ENCODE measurements at regions not wholly inside any gene's neighbourhood (a gene's known extent, or its start where the extent isn't known, plus 50 kb on each side); places are given as distances from the start of the nearest gene placed in this dataset.
A peak's percentile ranks its signal among the peaks of the same experiment; 100 is the strongest.

GRCh38 chr1:218670875-218671274 lies 325.7 kb downstream of the TGFB2 start:
- FAIRE-seq, result no peak
- no peak for DNase-seq (ENCODE audit: insufficient read length, low spot score)

- peak; percentile 45 for DNase-seq (ENCODE audit: insufficient read length, low spot score)
- FAIRE-seq, result no peak
Observed at GRCh38 chr1:218671573-218671972, 326.4 kb downstream of the TGFB2 start.

DNA sequence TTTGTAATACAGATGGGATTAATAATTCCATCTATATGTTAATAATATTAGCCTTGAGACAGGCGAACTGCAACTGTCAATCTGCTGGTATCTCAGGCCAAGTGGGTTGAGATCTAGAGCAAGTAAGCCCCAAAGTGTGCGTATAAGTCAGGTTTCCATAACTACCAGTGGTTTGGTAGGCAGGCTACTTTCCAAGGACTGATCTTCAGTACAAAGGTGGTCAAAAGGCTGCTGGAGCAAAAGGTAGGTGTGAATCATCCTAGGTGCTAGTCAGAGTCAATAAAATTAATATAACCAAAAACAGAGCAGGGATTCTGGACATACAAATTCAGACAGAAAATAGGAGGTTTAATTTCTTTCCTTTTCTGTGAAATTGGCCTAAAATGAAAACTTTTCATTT lies 328.0 kb downstream of the TGFB2 start:
- FAIRE-seq, result no peak

DNA sequence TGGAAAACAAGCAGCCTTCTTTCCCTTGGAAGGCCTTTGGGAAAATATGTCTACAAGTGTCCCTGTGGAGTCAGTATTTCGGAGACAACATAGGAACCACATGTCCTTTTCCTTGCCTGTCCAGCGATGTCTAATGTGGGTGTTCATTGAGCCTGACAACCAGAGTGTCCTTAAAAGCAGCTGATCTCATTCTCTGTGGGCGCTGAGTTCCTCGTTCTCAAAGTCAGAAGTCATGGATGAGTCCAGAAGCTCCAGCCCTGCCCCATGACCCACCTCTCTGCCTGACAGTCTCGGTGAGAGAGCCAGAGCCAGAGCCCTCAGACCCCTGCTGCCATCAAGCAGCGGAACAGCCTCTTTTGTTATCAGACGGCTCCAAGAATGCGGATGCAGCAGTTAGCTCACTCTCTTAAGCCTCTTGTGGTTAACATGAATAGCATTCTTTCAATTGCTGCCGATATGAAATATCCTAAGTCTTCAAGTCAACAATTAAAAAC lies 329.2 kb downstream of the TGFB2 start:
- peak; percentile 93 for FAIRE-seq

More for the DNA sequence above, 328.0 kb downstream of the TGFB2 start:
- DNase-seq (ENCODE audit: insufficient read length, low spot score), result no peak

GRCh38 chr1:218677026-218677425 lies 331.9 kb downstream of the TGFB2 start:
- no peak for FAIRE-seq
- no peak for DNase-seq (ENCODE audit: insufficient read length, low spot score)

More for the DNA sequence above, 329.2 kb downstream of the TGFB2 start:
- peak; percentile 67 for DNase-seq (ENCODE audit: insufficient read length, low spot score)

GRCh38 chr1:218679391-218679790 lies 334.3 kb downstream of the TGFB2 start:
- FAIRE-seq, result no peak

DNA sequence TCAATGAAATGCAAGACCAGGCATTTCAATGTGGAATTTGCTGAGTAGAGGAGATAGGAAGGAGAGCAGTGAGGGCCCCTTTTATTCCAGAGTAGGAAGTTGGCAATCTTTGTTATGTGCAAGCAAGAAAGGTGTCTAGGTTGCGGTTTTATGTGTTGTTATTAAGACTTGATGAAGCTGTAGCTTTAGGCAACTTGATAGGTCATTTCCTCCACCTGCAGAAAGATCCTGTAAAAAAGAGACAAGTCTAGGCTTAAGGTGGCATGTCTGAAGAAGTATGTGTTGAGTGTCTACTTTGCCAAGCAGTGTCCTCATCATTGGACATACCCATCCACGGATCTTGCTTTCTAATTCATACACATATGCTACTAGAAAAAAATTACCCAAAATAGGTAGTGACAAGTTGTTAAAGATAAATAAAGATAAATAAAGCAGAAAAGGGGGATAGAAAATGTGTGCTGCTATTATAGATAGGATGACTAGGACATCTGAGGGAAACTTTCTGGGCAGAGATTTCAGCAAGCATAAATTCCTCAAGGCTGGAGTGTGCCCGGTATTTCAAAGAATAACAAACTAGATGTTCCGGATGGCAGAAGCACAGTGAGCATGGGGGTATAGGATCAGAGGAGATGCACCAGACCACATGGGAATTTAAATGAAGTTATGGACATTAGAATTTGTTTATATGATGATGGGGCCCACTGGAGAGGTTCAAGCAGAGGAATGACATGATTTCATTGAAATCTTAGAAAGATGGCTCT lies 335.0 kb downstream of the TGFB2 start:
- DNase-seq (ENCODE audit: insufficient read length, low spot score), result no peak
- no peak for FAIRE-seq

More at GRCh38 chr1:218679391-218679790, 334.3 kb downstream of the TGFB2 start:
- DNase-seq (ENCODE audit: insufficient read length, low spot score), result no peak

- FAIRE-seq (no peak), DNase-seq (ENCODE audit: insufficient read length, low spot score) (no peak)
Observed at GRCh38 chr1:218683242-218683641, 338.1 kb downstream of the TGFB2 start.

- peak; percentile 24 for DNase-seq (ENCODE audit: insufficient read length, low spot score)
- FAIRE-seq, result no peak
Observed at GRCh38 chr1:218686258-218686657, 341.1 kb downstream of the TGFB2 start.

DNA sequence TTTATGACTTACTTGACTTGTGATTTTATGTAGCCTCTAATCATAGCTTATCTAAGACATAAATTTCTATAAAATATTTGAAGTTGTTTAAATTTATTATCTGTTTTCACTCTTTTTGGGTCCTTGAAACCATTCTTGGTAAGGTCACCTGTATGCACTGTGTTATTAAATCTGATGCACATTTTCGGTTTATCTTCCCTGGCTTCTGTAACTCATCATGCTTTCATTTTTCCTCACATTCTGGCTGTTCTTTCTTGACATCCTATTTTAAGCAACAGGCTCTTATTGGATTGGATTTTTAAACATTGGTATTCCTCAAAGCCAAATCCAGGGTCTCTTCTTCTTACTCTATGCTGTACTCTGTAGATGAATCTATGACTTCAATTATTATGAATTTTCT lies 341.6 kb downstream of the TGFB2 start:
- FAIRE-seq (no peak), DNase-seq (ENCODE audit: insufficient read length, low spot score) (no peak)

- DNase-seq (ENCODE audit: insufficient read length, low spot score), result no peak
- FAIRE-seq, result no peak
Observed at GRCh38 chr1:218692808-218693207, 347.7 kb downstream of the TGFB2 start.

DNA sequence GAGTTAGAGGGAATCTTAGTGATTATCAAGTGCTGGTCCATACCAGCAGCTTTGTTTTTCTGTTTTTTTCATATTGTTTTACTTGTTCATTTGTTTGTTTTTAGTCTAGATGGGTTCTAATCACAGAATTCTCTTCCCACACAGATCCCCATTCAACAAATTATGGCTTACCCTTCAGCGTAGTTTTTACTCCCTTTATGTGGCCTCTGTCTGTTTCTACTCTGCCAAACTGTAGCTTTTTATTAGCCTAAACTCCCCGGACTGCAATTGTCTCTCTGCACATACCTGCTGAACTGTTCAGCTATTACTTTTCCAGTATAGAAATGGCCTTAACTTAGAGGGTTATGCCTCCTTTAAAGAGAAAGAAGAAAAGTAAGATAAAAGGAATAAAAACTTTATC lies 348.5 kb downstream of the TGFB2 start:
- no peak for FAIRE-seq
- no peak for DNase-seq (ENCODE audit: insufficient read length, low spot score)

DNA sequence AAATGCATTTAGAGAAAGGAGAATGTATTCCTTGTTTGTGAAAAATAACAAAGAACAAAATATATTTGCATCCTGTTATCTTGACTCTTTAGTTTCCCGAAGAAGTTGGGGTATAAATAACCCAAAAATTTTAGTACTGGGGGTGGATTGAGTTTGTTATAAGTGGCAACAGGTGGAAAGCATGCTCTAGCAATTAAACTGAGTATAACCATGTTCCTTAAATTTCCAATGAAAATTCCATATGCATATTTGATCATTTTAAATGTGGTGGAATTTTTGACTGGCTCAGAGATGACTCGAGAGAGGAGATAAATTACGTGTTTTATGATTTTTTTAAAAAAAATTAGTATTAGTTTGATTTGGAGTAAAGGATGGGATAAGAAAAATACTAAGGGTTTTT lies 348.9 kb downstream of the TGFB2 start:
- FAIRE-seq, result no peak

GRCh38 chr1:218694636-218695035 lies 349.5 kb downstream of the TGFB2 start:
- no peak for FAIRE-seq

More for the DNA sequence above, 348.9 kb downstream of the TGFB2 start:
- DNase-seq (ENCODE audit: insufficient read length, low spot score), result no peak

GRCh38 chr1:218695525-218695924 lies 350.4 kb downstream of the TGFB2 start:
- FAIRE-seq, result no peak
- DNase-seq (ENCODE audit: insufficient read length, low spot score), result no peak

More at GRCh38 chr1:218694636-218695035, 349.5 kb downstream of the TGFB2 start:
- no peak for DNase-seq (ENCODE audit: insufficient read length, low spot score)

DNA sequence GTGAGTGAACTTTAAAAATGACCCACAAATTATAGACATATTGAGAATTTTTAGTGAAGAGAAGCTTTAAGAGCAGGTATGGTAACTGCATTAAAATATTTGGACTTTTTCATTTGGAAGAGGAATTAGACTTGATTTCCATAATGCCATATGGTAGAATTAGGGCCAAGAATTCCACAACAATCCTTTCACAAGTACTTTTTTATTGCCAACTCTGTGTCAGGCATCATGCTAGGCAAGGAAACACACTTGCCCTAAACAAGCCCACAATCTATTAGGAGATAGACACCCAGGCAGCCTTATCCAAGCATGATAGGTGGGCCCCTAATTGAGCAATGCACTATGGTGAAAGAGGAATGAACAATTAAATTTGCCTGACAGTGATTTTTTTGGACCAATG lies 353.0 kb downstream of the TGFB2 start:
- no peak for FAIRE-seq
- DNase-seq (ENCODE audit: insufficient read length, low spot score), result no peak

DNA sequence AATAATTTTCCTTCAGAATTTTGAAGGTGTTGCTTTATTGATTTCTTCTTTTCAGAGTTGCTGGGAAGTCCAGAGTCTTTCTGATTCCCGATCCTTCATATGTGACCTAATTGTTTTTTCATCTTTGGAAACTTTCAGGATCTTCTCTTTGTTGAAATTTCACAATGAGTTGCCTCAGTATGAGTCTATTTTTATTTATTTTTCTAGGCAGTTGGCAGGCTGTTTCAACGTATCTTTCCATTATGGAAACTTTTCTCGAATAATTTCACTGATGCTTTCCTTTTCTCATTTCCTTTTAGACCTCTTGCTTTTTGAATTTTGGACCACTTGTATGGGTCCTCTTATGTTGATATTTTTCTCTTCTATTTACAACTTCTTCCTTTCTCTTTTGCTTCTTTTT lies 354.3 kb downstream of the TGFB2 start:
- no peak for FAIRE-seq
- no peak for DNase-seq (ENCODE audit: insufficient read length, low spot score)

- DNase-seq (ENCODE audit: insufficient read length, low spot score) (no peak), FAIRE-seq (no peak)
Observed at GRCh38 chr1:218699865-218700264, 354.7 kb downstream of the TGFB2 start.

DNA sequence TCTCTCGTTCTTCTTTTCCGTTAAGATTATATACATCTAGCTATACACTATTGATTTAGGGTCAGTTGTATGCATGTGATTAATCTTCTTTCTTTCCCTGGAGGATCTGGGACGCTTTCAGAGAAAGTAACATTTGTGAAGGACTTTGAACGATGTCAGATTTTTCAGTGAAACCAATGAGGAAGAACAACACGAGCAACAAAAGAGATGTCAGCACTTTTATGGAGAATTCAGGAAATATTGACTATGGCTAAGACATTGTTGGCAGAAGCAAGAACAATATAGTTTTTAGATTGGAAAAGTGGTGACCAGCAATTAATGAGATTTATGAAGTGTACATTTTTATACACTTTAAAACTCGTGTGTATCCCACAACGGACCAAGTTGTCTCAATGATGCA lies 355.5 kb downstream of the TGFB2 start:
- no peak for FAIRE-seq
- DNase-seq (ENCODE audit: insufficient read length, low spot score), result no peak

GRCh38 chr1:218701131-218701530 lies 356.0 kb downstream of the TGFB2 start:
- DNase-seq (ENCODE audit: insufficient read length, low spot score), result no peak
- no peak for FAIRE-seq

- DNase-seq (ENCODE audit: insufficient read length, low spot score) (no peak), FAIRE-seq (no peak)
Observed at GRCh38 chr1:218702775-218703174, 357.6 kb downstream of the TGFB2 start.

GRCh38 chr1:218703836-218704235 lies 358.7 kb downstream of the TGFB2 start:
- FAIRE-seq (no peak), DNase-seq (ENCODE audit: insufficient read length, low spot score) (no peak)

All from HTR-8/SVneo (cell line).